HL-60 (cell line): ENCODE measurements at regions not wholly inside any gene's neighbourhood (a gene's known extent, or its start where the extent isn't known, plus 50 kb on each side); places are given as distances from the start of the nearest gene placed in this dataset.

Experiments
- CTCF ChIP-seq: IDR thresholded peaks from one replicate; pipeline ENCODE4 v1.5.1; 2011; ENCODE audit warnings: low read length, control low read depth, inconsistent platforms; ENCODE audit not compliant: insufficient read depth
- GABPA ChIP-seq: IDR thresholded peaks from 2 replicates; pipeline ENCODE4 v1.6.1; 2012; ENCODE audit warnings: low read depth
- POLR2AphosphoS5 ChIP-seq: IDR thresholded peaks from 2 replicates; pipeline ENCODE4 v1.6.1; 2012; ENCODE audit warnings: low read depth
- SPI1 ChIP-seq: IDR thresholded peaks from 2 replicates; pipeline ENCODE4 v1.6.1; 2012; ENCODE audit warnings: low read depth, mild to moderate bottlenecking, borderline replicate concordance
- TF ChIP-seq, protein P1 (sequence below): IDR thresholded peaks from 2 replicates; pipeline ENCODE4 v1.6.1; 2012; ENCODE audit warnings: low read depth; ENCODE audit not compliant: insufficient replicate concordance

DNA sequence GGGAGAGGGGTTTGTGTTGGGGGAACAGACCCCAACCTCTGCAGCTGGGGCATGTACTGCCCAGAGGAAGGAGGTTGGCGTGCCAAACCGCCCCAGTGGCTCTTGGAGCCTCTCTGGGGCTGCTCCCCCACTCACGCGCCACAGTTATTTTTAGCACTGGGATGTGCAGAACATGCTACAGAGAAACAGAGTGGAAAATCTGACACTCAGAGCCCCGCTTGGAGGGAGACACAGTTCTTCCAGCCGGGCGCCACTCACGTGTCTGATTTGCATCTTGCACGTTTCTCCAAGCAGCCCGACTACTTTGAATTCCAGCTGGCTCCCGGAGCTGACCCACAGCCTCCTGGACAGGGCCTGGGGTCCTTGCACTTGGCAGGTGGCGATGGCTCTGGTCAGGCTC lies 182.0 kb downstream of the RPS24 start:
- TF ChIP-seq CTCF (no peak), GABPA (no peak), POLR2AphosphoS5 (peak; percentile 66; the same call in 1 of the 2 replicates), SPI1 (no peak; the same call in 1 of the 2 replicates)
- TF ChIP-seq, protein P1, sequence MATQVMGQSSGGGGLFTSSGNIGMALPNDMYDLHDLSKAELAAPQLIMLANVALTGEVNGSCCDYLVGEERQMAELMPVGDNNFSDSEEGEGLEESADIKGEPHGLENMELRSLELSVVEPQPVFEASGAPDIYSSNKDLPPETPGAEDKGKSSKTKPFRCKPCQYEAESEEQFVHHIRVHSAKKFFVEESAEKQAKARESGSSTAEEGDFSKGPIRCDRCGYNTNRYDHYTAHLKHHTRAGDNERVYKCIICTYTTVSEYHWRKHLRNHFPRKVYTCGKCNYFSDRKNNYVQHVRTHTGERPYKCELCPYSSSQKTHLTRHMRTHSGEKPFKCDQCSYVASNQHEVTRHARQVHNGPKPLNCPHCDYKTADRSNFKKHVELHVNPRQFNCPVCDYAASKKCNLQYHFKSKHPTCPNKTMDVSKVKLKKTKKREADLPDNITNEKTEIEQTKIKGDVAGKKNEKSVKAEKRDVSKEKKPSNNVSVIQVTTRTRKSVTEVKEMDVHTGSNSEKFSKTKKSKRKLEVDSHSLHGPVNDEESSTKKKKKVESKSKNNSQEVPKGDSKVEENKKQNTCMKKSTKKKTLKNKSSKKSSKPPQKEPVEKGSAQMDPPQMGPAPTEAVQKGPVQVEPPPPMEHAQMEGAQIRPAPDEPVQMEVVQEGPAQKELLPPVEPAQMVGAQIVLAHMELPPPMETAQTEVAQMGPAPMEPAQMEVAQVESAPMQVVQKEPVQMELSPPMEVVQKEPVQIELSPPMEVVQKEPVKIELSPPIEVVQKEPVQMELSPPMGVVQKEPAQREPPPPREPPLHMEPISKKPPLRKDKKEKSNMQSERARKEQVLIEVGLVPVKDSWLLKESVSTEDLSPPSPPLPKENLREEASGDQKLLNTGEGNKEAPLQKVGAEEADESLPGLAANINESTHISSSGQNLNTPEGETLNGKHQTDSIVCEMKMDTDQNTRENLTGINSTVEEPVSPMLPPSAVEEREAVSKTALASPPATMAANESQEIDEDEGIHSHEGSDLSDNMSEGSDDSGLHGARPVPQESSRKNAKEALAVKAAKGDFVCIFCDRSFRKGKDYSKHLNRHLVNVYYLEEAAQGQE = no peak
